HG02678 (cell line): ENCODE measurements at regions not wholly inside any gene's neighbourhood (a gene's known extent, or its start where the extent isn't known, plus 50 kb on each side); places are given as distances from the start of the nearest gene placed in this dataset.
"Not testable (repeated sequence)": the region's sequence is repeated elsewhere in the genome, so short reads cannot be mapped to it uniquely, and the experiment has no call there.

Source experiments
- ATAC-seq: cut with Tn5 transposase; IDR thresholded peaks from one replicate; pipeline ENCODE4 v1.9.1; 2021; ENCODE audit warnings: mild to moderate bottlenecking, moderate library complexity; ENCODE audit not compliant: unreplicated experiment

- ATAC-seq = peak; percentile 84
Observed at GRCh38 chr12:85424581-85425348, 144.7 kb downstream of the ALX1 start.

GRCh38 chr12:85425349-85425612 is 145.3 kb downstream of the ALX1 start:
- no peak for ATAC-seq

GRCh38 chr12:85425926-85426325 is 145.9 kb downstream of the ALX1 start:
- no peak for ATAC-seq

DNA sequence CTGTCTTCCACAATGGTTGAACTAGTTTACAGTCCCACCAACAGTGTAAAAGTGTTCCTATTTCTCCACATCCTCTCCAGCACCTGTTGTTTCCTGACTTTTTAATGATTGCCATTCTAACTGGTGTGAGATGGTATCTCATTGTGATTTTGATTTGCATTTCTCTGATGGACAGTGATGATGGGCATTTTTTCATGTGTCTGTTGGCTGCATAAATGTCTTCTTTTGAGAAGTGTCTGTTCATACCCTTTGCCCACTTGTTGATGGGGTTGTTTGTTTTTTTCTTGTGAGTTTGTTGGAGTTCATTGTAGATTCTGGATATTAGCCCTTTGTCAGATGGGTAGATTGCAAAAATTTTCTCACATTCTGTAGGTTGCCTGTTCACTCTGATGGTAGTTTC is 153.1 kb downstream of the ALX1 start:
- ATAC-seq = not testable (repeated sequence)

DNA sequence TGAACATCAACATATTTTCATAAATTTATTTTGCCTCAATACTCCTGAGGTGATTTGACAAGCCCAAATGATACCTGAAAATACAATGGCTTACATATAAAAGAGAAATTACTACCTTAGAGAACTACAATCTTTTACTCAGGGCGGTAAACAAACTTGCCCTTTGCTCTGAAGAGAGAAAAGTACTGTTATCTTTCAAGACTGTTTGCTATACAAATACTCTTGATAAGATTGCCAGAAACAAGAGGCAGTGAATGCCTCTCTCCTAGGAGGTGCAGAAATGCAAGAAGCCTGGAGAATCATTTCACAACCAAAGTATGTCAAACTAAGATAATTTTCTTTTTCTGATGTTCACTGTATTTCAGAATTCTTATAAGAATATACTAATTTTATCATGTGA is 160.3 kb downstream of the ALX1 start:
- ATAC-seq = no peak

- no peak for ATAC-seq
Observed at GRCh38 chr12:85441025-85441424, 161.0 kb downstream of the ALX1 start.

DNA sequence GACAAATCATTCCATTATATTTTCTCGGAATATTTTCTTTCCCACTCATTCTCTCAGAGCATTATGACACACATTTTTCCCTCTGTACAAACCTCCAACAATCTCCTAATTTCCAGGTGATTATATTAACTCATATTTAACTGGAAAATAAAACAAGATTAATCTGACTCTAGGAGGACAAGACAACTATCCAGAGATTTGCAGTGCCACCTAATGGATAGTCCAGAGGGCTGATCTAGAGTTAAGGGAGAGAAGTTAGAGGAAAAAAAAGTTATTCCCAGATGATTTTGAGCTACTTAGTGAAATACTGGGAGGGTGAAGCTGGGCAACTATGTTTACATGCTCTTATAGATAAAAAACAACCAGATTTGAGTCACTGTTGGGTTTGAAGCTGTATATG is 161.7 kb downstream of the ALX1 start:
- no peak for ATAC-seq

- ATAC-seq = no peak
Observed at GRCh38 chr12:85445060-85445938, 165.3 kb downstream of the ALX1 start.

GRCh38 chr12:85448031-85448430 is 168.0 kb downstream of the ALX1 start:
- no peak for ATAC-seq

- no peak for ATAC-seq
Observed at GRCh38 chr12:85448548-85449139, 168.6 kb downstream of the ALX1 start.

GRCh38 chr12:85457016-85457415 is 177.0 kb downstream of the ALX1 start:
- no peak for ATAC-seq

DNA sequence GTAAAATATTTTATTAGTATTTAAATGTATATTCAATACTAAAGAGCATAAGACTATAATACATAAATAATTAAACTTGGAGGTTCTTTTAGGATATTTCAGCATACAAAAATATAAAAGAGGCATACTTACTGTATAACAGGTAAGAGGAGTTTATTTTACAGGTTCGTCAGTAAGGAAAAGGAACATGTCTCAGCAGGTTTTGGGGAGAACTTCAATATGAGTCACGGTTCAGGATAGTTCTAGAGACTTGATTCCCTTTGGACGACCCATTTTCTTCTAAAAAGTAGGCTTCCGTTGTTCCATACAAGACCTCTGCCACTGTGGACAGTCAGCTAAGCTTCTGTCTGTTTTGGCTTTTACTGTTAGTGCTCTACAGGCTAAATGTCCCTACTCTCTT is 181.1 kb downstream of the ALX1 start:
- no peak for ATAC-seq

DNA sequence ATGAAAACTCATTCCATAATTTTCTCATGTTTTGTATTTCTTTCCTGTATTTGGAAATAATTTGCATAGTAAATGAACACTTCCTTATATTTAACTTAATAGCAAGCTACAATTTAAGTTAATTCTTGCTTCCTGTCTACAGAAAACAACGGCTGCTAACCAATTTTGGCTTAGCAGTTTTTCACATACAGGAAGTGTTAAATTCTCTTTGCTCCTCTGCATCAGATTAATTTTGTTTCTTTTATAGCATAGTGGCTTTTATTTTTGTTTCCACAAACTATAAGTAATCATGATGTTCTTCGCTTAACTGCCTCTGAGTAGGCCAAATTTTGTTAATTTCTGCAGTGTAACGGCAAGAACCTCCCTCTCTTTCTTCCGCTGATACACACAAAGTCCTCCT is 182.9 kb downstream of the ALX1 start:
- ATAC-seq = no peak

- no peak for ATAC-seq
Observed at GRCh38 chr12:85466890-85467289, 186.9 kb downstream of the ALX1 start.

- ATAC-seq = peak; percentile 93
Observed at GRCh38 chr12:85468356-85469157, 188.5 kb downstream of the ALX1 start.

DNA sequence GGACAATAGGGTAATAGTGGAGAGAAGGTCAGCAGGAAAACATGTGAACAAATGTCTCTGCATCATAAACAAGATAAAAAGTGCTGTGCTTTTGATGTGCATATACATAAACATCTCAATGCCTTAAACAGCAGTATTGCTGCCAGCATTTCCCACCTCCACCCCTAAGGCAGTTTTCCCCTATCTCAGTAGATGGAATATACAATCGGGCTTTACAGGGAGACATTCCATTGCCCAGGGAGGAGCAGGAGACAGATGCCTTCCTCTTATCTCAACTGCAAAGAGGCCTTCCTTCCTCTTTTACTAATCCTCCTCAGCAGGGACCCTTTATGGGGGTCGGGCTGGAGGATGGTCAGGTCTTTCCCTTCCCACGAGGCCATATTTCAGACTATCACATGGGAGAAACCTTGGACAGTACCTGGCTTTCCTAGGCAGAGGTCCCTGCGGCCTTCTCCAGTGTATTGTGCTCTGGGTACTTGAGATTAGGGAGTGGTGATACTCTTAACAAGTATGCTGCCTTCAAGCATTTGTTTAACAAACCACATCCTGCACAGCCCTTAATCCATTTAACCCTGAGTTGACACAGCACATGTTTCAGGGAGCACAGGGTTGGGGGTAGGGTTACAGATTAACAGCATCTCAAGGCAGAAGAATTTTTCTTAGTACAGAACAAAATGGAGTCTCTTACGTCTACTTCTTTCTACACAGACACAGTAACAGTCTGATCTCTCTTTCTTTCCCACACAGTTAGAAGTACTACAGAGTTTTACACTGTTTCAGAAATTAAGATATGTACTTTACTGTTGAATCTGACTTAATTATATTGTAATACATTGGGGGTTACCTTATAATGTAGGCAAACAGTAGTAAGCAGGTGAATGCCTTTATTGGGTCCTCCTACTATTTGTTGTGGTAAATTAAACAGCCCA is 189.4 kb downstream of the ALX1 start:
- ATAC-seq = not testable (repeated sequence)

GRCh38 chr12:85475277-85475676 is 195.3 kb downstream of the ALX1 start:
- not testable (repeated sequence) for ATAC-seq

- no peak for ATAC-seq
Observed at GRCh38 chr12:85476756-85477155, 196.7 kb downstream of the ALX1 start.

- ATAC-seq = peak; percentile 91
Observed at GRCh38 chr12:85484387-85484786, 204.4 kb downstream of the ALX1 start.

DNA sequence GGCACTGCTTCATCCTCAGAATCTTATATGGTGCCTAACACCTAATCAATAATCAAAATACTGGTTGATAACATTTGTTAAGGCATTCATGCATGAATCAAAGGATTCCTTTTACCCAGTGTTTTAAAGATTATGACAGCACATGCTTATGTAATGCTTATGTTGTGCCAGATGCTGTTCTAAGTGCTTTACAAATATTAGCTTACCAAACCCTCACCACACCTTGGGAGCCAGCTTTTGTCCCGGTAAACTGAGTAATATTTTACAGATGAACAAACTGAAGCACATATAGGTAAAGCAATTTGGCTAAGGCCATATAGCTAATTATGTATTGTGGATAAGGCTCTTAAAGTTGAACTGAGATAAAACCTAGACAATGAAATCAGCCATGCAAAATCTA is 209.2 kb downstream of the ALX1 start:
- ATAC-seq = no peak
